Esophagus muscularis mucosa (tissue), 3 donors: ENCODE measurements at regions not wholly inside any gene's neighbourhood (a gene's known extent, or its start where the extent isn't known, plus 50 kb on each side); places are given as distances from the start of the nearest gene placed in this dataset.

Source experiments
- CTCF ChIP-seq, 3 experiments: fragments of 200-600 bp in 2 of 3; fragments of 450-650 bp in 1 of 3; sonication (generic) in 2 of 3; IDR thresholded peaks; one replicate each; pipeline ENCODE4 v1.5.1; 2017 to 2019; ENCODE audit warnings: antibody characterized with exemption in 3 of 3, mild to moderate bottlenecking in 2 of 3, moderate library complexity in 1 of 3
- POLR2A ChIP-seq: fragments of 450-650 bp; IDR thresholded peaks from one replicate; pipeline ENCODE4 v1.6.1; 2017; ENCODE audit warnings: antibody characterized with exemption, moderate library complexity, mild to moderate bottlenecking, low read depth

GRCh38 chr19:30852168-30852567, 480.0 kb downstream of the ZNF536 start:
- TF ChIP-seq CTCF (IDR thresholded peaks at IDR 0.05) (no peak), POLR2A (no peak)
